BLaER1 (cell line): ENCODE measurements at regions not wholly inside any gene's neighbourhood (a gene's known extent, or its start where the extent isn't known, plus 50 kb on each side); places are given as distances from the start of the nearest gene placed in this dataset.
A peak's percentile ranks its signal among the peaks of the same experiment; 100 is the strongest.

Experiments
- H3K27ac ChIP-seq: shearing (Covaris generic); formaldehyde crosslinking; 2 replicates; pipeline ENCODE4 v1.8.1; 2022
- H3K27me3 ChIP-seq: shearing (Covaris generic); formaldehyde crosslinking; 2 replicates; pipeline ENCODE4 v1.8.1; 2022
- H3K36me3 ChIP-seq: shearing (Covaris generic); formaldehyde crosslinking; 2 replicates; pipeline ENCODE4 v1.8.1; 2022
- H3K4me1 ChIP-seq: shearing (Covaris generic); formaldehyde crosslinking; 2 replicates; pipeline ENCODE4 v1.8.1; 2022
- H3K4me2 ChIP-seq: shearing (Covaris generic); formaldehyde crosslinking; 2 replicates; pipeline ENCODE4 v1.8.1; 2022
- H3K4me3 ChIP-seq: shearing (Covaris generic); formaldehyde crosslinking; 2 replicates; pipeline ENCODE4 v1.8.1; 2022
- H3K9ac ChIP-seq: shearing (Covaris generic); formaldehyde crosslinking; 2 replicates; pipeline ENCODE4 v1.8.1; 2022
- H3K9me3 ChIP-seq: shearing (Covaris generic); formaldehyde crosslinking; 2 replicates; pipeline ENCODE4 v1.8.1; 2022
- H4K20me1 ChIP-seq: shearing (Covaris generic); formaldehyde crosslinking; 2 replicates; pipeline ENCODE4 v1.8.1; 2022
- Cebpa-rat ChIP-seq: shearing (Covaris generic); IDR thresholded peaks from 2 replicates; pipeline ENCODE4 v1.8.1; 2022

DNA sequence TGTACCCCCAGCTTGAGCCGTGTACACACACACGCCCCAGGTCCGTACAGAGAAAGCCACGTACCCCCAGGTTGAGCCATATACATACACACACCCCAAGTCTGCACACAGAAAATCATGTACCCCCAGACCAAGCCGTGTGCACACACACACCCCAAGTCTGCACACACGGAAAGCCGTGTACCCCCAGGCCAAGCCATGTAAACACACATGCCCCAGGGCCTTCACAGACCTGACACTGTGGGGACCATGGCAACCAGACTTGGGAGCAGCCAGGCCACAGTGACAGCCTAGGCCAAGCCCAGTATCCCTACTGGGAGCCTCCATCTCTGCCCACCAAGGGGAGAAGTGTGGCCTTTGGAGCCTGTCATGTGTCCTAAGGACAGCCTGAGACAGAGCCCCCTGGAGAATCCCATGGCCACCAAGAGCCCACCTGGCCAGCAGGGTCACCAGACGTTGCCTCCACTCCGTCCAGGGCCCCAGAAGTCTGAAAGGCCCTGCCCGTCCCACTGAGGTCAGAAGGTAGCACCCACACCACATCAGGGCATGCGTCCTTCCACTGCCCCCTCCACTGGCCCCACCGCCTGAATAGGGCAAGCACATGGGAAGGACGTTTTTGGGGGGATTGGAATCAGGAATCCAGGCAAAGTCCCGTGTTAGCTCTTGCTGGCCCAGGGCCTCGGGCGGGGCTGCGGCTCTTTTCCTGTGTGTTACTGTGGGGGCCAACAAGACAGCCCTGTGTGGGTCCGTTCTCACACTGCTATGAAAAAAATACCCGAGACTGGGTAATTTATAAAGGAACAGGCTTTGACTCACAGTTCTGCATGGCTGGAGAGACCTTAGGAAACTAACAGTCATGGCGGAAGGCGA, 636.7 kb downstream of the TBC1D22A start:
- H3K4me3 ChIP-seq: no peak overlapping the region
- no peaks in the 10 kb centered on the region; the same call in 1 of the 2 replicates for H3K27me3 ChIP-seq
- peaks cover 4% of the 10 kb centered on the region; the same call in 1 of the 2 replicates for H4K20me1 ChIP-seq
- no peak overlapping the region for H3K27ac ChIP-seq
- no peaks in the 10 kb centered on the region for H3K9me3 ChIP-seq
- H3K4me2 ChIP-seq: peak overlapping the region; percentile 21
- no peak for TF ChIP-seq Cebpa-rat
- H3K4me1 ChIP-seq: peaks cover 77% of the 10 kb centered on the region
- no peaks in the 10 kb centered on the region for H3K36me3 ChIP-seq
- no peak overlapping the region for H3K9ac ChIP-seq

DNA sequence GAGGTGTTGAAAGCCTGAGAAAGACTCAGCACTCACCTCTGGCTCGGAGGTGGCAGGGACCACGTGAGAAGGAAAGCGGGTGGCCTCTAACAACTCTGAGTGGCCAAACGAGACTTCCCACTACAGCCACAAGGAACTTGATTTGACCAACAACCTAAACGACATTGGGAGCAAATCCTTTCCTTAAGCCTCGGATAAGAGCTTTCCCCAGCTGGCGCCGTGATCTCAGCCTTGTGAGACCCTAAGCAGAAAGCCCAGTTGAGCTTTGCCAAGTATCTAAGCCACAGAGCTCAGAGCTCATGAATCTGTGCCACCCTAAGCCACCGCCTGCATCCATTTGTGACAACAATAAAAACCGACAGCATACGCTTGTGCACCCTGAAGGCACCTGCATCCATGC, 636.0 kb downstream of the TBC1D22A start:
- Histone ChIP-seq H3K9me3 (no peaks in the 10 kb centered on the region), H3K9ac (no peak overlapping the region), H3K4me2 (no peak overlapping the region)

DNA sequence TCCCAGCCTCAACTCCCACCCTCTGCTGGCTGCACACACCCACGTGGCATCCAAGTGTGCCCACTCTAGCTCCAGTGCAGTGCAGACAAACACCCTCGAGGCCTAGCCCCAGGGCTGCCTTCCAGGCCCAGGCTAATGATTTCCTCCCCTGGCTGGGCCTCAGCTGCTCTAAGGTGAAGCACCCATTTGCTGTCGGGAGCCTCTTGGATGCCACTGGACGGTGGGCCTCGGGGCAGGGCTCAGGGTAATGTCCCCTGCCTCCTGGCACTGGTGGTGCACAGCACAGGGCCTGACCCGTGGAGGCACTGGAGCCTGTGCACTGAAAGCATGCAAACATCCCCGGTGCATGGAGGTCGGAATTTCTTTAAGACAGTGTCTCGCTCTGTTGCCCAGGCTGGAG, 635.2 kb downstream of the TBC1D22A start:
- H3K9me3 ChIP-seq: no peaks in the 10 kb centered on the region
- H3K4me3 ChIP-seq: no peak overlapping the region
- H3K4me2 ChIP-seq: no peak overlapping the region
- no peak overlapping the region for H3K9ac ChIP-seq
- no peaks in the 10 kb centered on the region for H3K27me3 ChIP-seq
- TF ChIP-seq Cebpa-rat: no peak
- H3K36me3 ChIP-seq: no peaks in the 10 kb centered on the region
- peaks cover 65% of the 10 kb centered on the region for H3K4me1 ChIP-seq
- H3K27ac ChIP-seq: no peak overlapping the region
- H4K20me1 ChIP-seq: peaks cover 4% of the 10 kb centered on the region; the same call in 1 of the 2 replicates

More for the DNA sequence above, 636.0 kb downstream of the TBC1D22A start:
- Histone ChIP-seq H3K27me3 (no peaks in the 10 kb centered on the region; the same call in 1 of the 2 replicates), H3K36me3 (no peaks in the 10 kb centered on the region), H3K4me1 (peaks cover 73% of the 10 kb centered on the region), H4K20me1 (peaks cover 4% of the 10 kb centered on the region; the same call in 1 of the 2 replicates), H3K4me3 (no peak overlapping the region), H3K27ac (no peak overlapping the region)
- no peak for TF ChIP-seq Cebpa-rat

DNA sequence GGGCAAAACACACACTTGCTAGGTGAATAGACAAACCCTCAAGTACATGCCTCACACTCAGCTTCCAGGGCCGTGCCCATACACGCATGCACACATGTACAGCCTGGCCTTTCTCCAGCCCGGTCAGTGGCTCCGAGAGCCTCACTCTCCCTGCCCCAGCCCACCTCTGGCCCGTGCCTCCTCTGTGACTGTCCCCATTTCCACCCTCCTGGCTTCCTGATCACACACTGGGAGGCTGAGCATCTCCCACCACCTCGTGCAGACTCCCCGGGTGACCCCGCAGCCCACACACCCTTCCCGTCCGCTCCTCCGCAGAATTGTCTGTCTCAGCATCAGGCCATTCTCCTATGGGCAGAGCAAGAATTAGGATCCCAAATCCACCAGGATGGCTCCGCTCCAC, 634.1 kb downstream of the TBC1D22A start:
- H3K4me3 ChIP-seq: no peak overlapping the region
- H3K27me3 ChIP-seq: no peaks in the 10 kb centered on the region
- H3K27ac ChIP-seq: peak overlapping the region; percentile 22; the same call in 1 of the 2 replicates
- no peak for TF ChIP-seq Cebpa-rat
- H4K20me1 ChIP-seq: no peaks in the 10 kb centered on the region; the same call in 1 of the 2 replicates
- no peak overlapping the region for H3K9ac ChIP-seq
- peak overlapping the region; percentile 80 for H3K4me2 ChIP-seq
- no peaks in the 10 kb centered on the region for H3K36me3 ChIP-seq
- peaks cover 54% of the 10 kb centered on the region for H3K4me1 ChIP-seq
- no peaks in the 10 kb centered on the region for H3K9me3 ChIP-seq

DNA sequence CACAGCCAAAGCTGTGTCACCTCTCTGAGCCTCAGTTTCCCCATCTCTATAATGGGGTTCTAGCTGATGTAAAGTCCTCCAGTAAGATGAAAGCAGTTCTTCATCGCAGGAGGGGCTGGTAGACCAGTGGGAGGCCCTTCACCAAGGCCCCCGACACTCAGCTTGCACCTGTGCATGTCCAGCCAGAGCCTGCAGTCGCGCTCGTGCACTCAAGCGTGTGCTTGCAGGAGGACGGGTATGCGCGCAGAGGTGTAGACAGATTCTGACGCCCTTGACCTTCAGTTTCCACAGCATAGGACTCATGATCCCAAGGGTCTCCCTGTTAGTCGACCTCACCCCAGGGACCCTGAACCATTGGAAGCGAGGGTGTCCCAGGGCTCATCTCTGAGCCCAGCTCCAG, 633.7 kb downstream of the TBC1D22A start:
- no peak overlapping the region for H3K9ac ChIP-seq
- no peak overlapping the region for H3K4me3 ChIP-seq
- H3K4me1 ChIP-seq: peaks cover 49% of the 10 kb centered on the region
- no peaks in the 10 kb centered on the region for H3K27me3 ChIP-seq
- no peaks in the 10 kb centered on the region for H4K20me1 ChIP-seq
- peak overlapping the region; percentile 80 for H3K4me2 ChIP-seq
- H3K27ac ChIP-seq: peak overlapping the region; percentile 22; the same call in 1 of the 2 replicates
- no peaks in the 10 kb centered on the region for H3K9me3 ChIP-seq
- no peak for TF ChIP-seq Cebpa-rat
- H3K36me3 ChIP-seq: no peaks in the 10 kb centered on the region

DNA sequence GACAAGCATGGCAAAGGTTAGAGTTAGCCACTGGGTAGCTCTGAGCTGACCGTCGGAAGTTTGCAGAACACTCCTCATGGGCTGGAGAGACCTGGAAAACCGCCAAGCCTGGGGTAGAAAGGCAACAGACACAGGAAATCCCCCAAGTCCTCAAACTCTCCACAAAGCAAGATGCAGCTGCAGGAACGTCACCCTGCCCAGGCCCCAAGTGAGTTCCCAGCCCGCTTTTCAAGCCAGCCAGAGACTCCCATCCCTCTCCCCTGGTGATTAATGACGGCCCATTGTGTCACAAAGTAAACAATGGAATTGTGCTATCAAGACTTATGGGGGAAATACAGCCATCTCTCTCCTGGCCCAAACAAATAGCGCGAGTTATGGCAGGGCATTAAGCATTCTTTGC, 633.0 kb downstream of the TBC1D22A start:
- Histone ChIP-seq H3K9me3 (no peaks in the 10 kb centered on the region), H3K4me3 (no peak overlapping the region), H3K9ac (no peak overlapping the region), H3K4me1 (peaks cover 43% of the 10 kb centered on the region), H3K4me2 (peak overlapping the region; percentile 80), H4K20me1 (no peaks in the 10 kb centered on the region), H3K27ac (no peak overlapping the region; the same call in 1 of the 2 replicates), H3K27me3 (no peaks in the 10 kb centered on the region), H3K36me3 (no peaks in the 10 kb centered on the region)
- no peak for TF ChIP-seq Cebpa-rat

DNA sequence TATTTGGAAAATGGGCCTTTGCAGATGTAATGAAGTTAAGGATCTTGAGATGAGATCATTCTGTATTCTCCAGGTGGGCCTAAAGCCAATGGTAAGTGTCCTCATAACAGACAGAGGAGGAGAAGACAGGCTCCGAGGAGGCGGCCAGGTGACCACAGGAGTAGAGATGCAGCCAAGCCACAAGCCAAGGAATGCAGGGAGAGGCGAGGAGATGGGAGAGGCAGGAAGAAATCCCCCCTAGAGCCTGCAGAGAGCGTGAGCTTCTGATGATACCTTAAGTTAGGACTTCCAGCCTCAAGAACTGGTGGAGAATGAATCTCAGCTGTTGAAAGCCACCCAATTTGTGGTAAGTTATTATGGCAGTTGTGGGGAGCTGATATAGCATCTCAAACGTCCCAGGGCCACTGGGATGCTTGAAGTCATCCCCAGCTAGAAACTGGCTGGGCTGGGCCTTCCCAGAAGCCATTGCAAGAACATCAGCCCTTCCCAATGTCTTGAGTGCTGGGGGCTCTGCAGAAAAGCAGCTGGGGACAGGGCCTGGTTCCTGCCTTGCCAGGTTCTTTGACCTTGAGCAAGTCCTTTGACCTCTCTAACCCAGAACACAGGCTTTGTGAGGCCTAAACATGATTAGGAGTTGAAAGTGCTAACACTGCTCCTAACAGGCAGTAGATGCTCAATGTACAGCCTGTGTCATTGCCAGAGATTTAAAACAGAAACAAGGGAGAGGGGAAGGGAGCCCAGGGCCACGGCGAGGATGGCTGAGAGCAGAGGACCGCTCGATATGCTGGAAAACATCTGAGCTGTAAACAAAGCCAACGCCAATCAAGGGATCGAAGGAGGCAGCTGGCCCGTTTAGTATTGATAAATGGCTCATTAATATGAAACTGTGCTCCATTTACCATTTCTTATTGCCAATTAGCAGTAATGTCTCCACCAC, 632.3 kb downstream of the TBC1D22A start:
- Histone ChIP-seq H3K4me1 (peaks cover 36% of the 10 kb centered on the region), H3K27me3 (no peaks in the 10 kb centered on the region)
- no peak for TF ChIP-seq Cebpa-rat

DNA sequence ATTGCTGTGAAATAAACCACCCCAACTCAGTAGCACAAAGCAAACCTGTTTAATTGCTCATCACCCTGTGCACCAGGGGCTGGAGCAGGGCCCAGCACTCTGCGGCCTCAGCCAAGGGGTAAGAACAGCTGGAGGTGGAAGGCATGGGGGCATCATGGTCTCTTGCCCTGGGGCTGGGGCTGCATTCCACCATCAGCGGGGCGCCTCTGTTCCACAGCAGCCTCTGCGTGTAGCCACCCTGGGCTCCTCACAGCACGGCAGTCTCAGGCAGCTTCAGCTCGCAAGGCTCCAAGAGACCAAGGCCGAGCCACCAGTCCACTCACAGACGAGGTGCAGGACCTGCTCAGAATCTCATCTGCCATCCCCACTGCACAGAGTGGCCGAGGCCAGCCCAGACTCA, 630.7 kb downstream of the TBC1D22A start:
- H3K36me3 ChIP-seq: no peaks in the 10 kb centered on the region
- no peaks in the 10 kb centered on the region for H4K20me1 ChIP-seq
- no peak for TF ChIP-seq Cebpa-rat
- H3K27ac ChIP-seq: no peak overlapping the region
- no peaks in the 10 kb centered on the region for H3K27me3 ChIP-seq
- peaks cover 27% of the 10 kb centered on the region for H3K4me1 ChIP-seq
- no peak overlapping the region for H3K9ac ChIP-seq
- no peaks in the 10 kb centered on the region for H3K9me3 ChIP-seq
- no peak overlapping the region for H3K4me3 ChIP-seq
- no peak overlapping the region for H3K4me2 ChIP-seq

More for the DNA sequence above, 632.3 kb downstream of the TBC1D22A start:
- Histone ChIP-seq H3K4me2 (peak overlapping the region; percentile 80), H3K27ac (no peak overlapping the region), H4K20me1 (no peaks in the 10 kb centered on the region), H3K9ac (no peak overlapping the region), H3K36me3 (no peaks in the 10 kb centered on the region), H3K9me3 (no peaks in the 10 kb centered on the region), H3K4me3 (no peak overlapping the region)

DNA sequence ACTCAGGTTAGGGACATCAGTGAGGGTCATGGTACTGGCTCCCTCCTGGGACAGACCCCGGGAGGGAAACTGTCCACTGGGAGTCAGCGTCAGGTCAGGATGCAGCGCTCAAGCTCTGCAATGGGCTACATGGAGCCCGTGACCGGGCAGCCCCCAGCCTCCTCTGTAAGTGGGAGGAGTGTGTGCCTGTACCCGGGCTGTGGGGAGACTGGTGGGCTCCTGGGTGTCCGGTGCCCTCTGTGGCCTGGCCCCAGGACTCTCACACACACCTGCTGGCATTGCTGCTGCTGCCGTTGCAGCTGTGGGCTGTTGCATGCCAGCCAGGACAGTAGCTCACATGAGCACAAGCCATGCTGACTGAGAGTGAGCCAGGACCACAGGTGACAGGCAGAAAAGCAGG, 630.3 kb downstream of the TBC1D22A start:
- Histone ChIP-seq H3K27me3 (no peaks in the 10 kb centered on the region), H3K36me3 (no peaks in the 10 kb centered on the region), H3K4me1 (peaks cover 27% of the 10 kb centered on the region), H3K4me2 (no peak overlapping the region), H3K9ac (no peak overlapping the region), H4K20me1 (no peaks in the 10 kb centered on the region), H3K9me3 (no peaks in the 10 kb centered on the region), H3K27ac (no peak overlapping the region), H3K4me3 (no peak overlapping the region)
- no peak for TF ChIP-seq Cebpa-rat

DNA sequence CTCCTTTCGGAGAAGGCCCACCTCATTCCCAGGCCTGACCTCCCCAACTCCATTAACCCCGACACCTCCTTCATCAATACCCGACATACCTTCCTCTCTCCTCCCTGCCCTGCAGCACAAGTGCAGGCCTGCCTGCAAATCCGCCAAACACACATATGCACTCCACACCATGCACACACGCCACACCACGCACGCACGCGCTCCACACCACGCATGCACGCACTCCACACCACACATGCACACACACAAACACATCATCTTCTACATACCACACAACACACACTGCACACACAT, 629.6 kb downstream of the TBC1D22A start:
- Histone ChIP-seq H3K4me3 (no peak overlapping the region), H3K4me2 (no peak overlapping the region), H3K9me3 (no peaks in the 10 kb centered on the region), H4K20me1 (no peaks in the 10 kb centered on the region), H3K9ac (no peak overlapping the region), H3K36me3 (no peaks in the 10 kb centered on the region), H3K27ac (no peak overlapping the region), H3K4me1 (peaks cover 26% of the 10 kb centered on the region), H3K27me3 (no peaks in the 10 kb centered on the region)
- TF ChIP-seq Cebpa-rat: no peak
